ENCODE measurements at regions not wholly inside any gene's neighbourhood (a gene's known extent, or its start where the extent isn't known, plus 50 kb on each side); places are given as distances from the start of the nearest gene placed in this dataset.
"Not testable (repeated sequence)": the region's sequence is repeated elsewhere in the genome, so short reads cannot be mapped to it uniquely, and the experiment has no call there.

- H3K36me3 Mint-ChIP-seq (ENCODE audit: insufficient read depth); H3K9me3 Mint-ChIP-seq (ENCODE audit: low read depth); DNase-seq (ENCODE audit: low spot score, unreplicated experiment): not testable (repeated sequence)
- H3K4me1 Mint-ChIP-seq (ENCODE audit: low read depth): peaks cover 16% of the 10 kb centered on the region
- peaks cover 42% of the 10 kb centered on the region for H3K27me3 Mint-ChIP-seq
- H3K4me3 Mint-ChIP-seq (ENCODE audit: low read depth): peak overlapping the region; percentile 73
- H3K27ac Mint-ChIP-seq: peak overlapping the region; percentile 10
Observed at GRCh38 chr9:62798884-62799850, 1609.3 kb downstream of the SPATA31A7 start.

GRCh38 chr9:62799851-62800371 is 1610.1 kb downstream of the SPATA31A7 start:
- Mint-ChIP-seq H3K4me1 (ENCODE audit: low read depth) (peaks cover 16% of the 10 kb centered on the region), H3K27me3 (peaks cover 49% of the 10 kb centered on the region), H3K4me3 (ENCODE audit: low read depth) (peak overlapping the region; percentile 73)
- not testable (repeated sequence) for H3K36me3 Mint-ChIP-seq (ENCODE audit: insufficient read depth); H3K9me3 Mint-ChIP-seq (ENCODE audit: low read depth); H3K27ac Mint-ChIP-seq
- peak; percentile 60 for DNase-seq (ENCODE audit: low spot score, unreplicated experiment)

GRCh38 chr9:62800451-62801371 is 1610.9 kb downstream of the SPATA31A7 start:
- Mint-ChIP-seq H3K27ac (peak overlapping the region; percentile 34), H3K4me3 (ENCODE audit: low read depth) (peak overlapping the region; percentile 73), H3K27me3 (peaks cover 56% of the 10 kb centered on the region), H3K4me1 (ENCODE audit: low read depth) (peaks cover 16% of the 10 kb centered on the region)
- H3K9me3 Mint-ChIP-seq (ENCODE audit: low read depth); DNase-seq (ENCODE audit: low spot score, unreplicated experiment); H3K36me3 Mint-ChIP-seq (ENCODE audit: insufficient read depth): not testable (repeated sequence)

DNA sequence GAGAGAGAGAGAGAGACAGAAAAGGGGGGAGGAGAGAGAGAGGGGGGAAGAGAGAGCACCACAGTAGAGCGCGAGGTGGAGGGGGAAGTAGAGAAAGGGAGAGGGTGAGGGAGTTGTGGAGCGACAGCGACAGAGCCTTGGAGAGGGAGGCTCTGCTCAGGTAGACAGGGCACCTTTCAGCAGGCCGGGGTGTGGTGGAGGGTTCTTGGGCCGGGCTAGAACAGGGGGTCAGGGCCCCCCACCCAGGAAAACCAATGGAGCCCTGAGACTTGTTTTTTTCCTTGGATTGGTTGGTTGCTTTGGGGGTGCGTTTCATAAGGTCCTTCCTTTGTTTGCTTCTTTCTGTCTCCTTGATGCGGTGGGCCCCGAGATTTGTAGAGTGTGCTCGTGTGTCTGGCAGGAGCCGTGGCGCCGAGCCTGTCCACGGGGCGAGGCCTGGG is 1611.6 kb downstream of the SPATA31A7 start:
- Mint-ChIP-seq H3K27me3 (peaks cover 58% of the 10 kb centered on the region), H3K27ac (peak overlapping the region; percentile 61), H3K4me3 (ENCODE audit: low read depth) (peak overlapping the region; percentile 73), H3K4me1 (ENCODE audit: low read depth) (peaks cover 16% of the 10 kb centered on the region)
- not testable (repeated sequence) for H3K9me3 Mint-ChIP-seq (ENCODE audit: low read depth); DNase-seq (ENCODE audit: low spot score, unreplicated experiment); H3K36me3 Mint-ChIP-seq (ENCODE audit: insufficient read depth)

GRCh38 chr9:62801961-62802718 is 1612.3 kb downstream of the SPATA31A7 start:
- Mint-ChIP-seq H3K4me3 (ENCODE audit: low read depth) (peak overlapping the region; percentile 73), H3K4me1 (ENCODE audit: low read depth) (peaks cover 16% of the 10 kb centered on the region), H3K27me3 (peaks cover 59% of the 10 kb centered on the region), H3K27ac (peak overlapping the region; percentile 61)
- H3K9me3 Mint-ChIP-seq (ENCODE audit: low read depth); H3K36me3 Mint-ChIP-seq (ENCODE audit: insufficient read depth): not testable (repeated sequence)
- peak; percentile 85 for DNase-seq (ENCODE audit: low spot score, unreplicated experiment)
- peak; percentile 31 for TF ChIP-seq CTCF (IDR thresholded peaks at IDR 0.05; ENCODE audit: unreplicated experiment)

DNA sequence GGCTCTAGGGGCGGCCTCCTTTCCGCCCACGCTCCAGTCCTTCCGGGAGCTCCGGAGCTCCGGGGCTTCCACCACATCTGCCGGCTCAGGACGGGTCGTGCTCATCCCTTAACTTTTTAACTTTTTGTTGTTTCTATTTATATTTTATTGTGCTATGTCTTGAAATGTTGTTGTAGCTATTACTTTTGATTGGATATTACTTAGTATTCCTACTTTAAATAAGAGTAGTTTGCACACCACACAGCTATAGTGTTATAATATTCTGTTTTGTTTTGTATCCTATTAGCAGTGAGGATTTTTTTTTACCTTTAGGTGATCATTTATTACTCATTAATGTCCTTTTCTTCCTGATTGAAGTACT is 1612.9 kb downstream of the SPATA31A7 start:
- H3K27ac Mint-ChIP-seq; DNase-seq (ENCODE audit: low spot score, unreplicated experiment); H3K9me3 Mint-ChIP-seq (ENCODE audit: low read depth); H3K36me3 Mint-ChIP-seq (ENCODE audit: insufficient read depth): not testable (repeated sequence)
- peak overlapping the region; percentile 73 for H3K4me3 Mint-ChIP-seq (ENCODE audit: low read depth)
- H3K27me3 Mint-ChIP-seq: peaks cover 59% of the 10 kb centered on the region
- H3K4me1 Mint-ChIP-seq (ENCODE audit: low read depth): peaks cover 16% of the 10 kb centered on the region

DNA sequence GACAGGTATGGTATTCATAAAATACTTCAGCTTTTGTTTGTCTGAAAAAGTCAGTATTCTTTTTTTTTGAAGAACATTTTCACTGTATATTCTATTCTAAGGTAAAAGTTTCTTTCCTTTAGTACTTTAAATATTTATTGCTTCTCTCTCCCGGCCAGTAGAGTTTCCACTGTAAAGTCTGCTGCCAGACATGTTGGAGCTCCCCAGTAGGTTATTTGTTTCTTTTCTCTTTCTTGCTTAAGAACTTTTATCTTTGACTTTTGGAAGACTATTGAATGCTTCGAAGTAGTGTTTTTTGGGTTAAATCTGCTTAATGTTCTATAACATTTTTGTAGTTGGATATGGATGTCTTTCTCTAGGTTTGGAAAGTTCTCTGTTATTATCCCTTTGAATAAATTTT is 1613.3 kb downstream of the SPATA31A7 start:
- DNase-seq (ENCODE audit: low spot score, unreplicated experiment); H3K36me3 Mint-ChIP-seq (ENCODE audit: insufficient read depth); H3K9me3 Mint-ChIP-seq (ENCODE audit: low read depth); H3K27ac Mint-ChIP-seq: not testable (repeated sequence)
- Mint-ChIP-seq H3K4me1 (ENCODE audit: low read depth) (peaks cover 16% of the 10 kb centered on the region), H3K27me3 (peaks cover 62% of the 10 kb centered on the region), H3K4me3 (ENCODE audit: low read depth) (peak overlapping the region; percentile 73)

- Mint-ChIP-seq H3K27me3 (peaks cover 63% of the 10 kb centered on the region), H3K4me1 (ENCODE audit: low read depth) (peaks cover 14% of the 10 kb centered on the region)
- H3K9me3 Mint-ChIP-seq (ENCODE audit: low read depth); H3K4me3 Mint-ChIP-seq (ENCODE audit: low read depth); DNase-seq (ENCODE audit: low spot score, unreplicated experiment); H3K36me3 Mint-ChIP-seq (ENCODE audit: insufficient read depth); H3K27ac Mint-ChIP-seq: not testable (repeated sequence)
Observed at GRCh38 chr9:62804314-62804713, 1614.5 kb downstream of the SPATA31A7 start.

DNA sequence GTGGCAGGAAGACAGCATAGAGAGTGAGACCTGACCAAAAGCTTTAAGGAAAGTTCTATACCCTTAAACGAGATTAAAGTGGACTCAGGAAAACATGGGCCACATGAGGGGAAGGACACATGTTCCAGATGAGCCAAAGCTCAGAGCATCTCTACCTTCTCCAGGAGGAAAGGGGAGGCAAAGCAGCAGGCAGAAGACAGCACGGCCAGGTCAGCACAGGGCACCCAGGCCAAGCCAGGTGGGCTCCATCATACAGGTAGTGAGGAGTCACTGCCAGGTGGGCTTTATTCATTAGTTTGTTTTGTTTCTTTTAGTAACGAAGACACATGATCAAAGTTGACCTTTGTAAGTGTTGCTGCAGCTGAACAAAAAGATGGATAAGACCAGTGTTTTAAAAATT is 1617.6 kb downstream of the SPATA31A7 start:
- H3K9me3 Mint-ChIP-seq (ENCODE audit: low read depth); H3K36me3 Mint-ChIP-seq (ENCODE audit: insufficient read depth); H3K4me1 Mint-ChIP-seq (ENCODE audit: low read depth); H3K4me3 Mint-ChIP-seq (ENCODE audit: low read depth); DNase-seq (ENCODE audit: low spot score, unreplicated experiment); H3K27ac Mint-ChIP-seq: not testable (repeated sequence)
- H3K27me3 Mint-ChIP-seq: peaks cover 46% of the 10 kb centered on the region

GRCh38 chr9:62808081-62808480 is 1618.2 kb downstream of the SPATA31A7 start:
- DNase-seq (ENCODE audit: low spot score, unreplicated experiment); H3K27ac Mint-ChIP-seq; H3K4me3 Mint-ChIP-seq (ENCODE audit: low read depth); H3K4me1 Mint-ChIP-seq (ENCODE audit: low read depth); H3K36me3 Mint-ChIP-seq (ENCODE audit: insufficient read depth); H3K9me3 Mint-ChIP-seq (ENCODE audit: low read depth): not testable (repeated sequence)
- peaks cover 49% of the 10 kb centered on the region for H3K27me3 Mint-ChIP-seq

GRCh38 chr9:62810318-62810717 is 1620.5 kb downstream of the SPATA31A7 start:
- H3K36me3 Mint-ChIP-seq (ENCODE audit: insufficient read depth); H3K9me3 Mint-ChIP-seq (ENCODE audit: low read depth); DNase-seq (ENCODE audit: low spot score, unreplicated experiment); H3K4me1 Mint-ChIP-seq (ENCODE audit: low read depth); H3K4me3 Mint-ChIP-seq (ENCODE audit: low read depth); H3K27ac Mint-ChIP-seq: not testable (repeated sequence)
- H3K27me3 Mint-ChIP-seq: peaks cover 51% of the 10 kb centered on the region
